ENCODE measurements at regions not wholly inside any gene's neighbourhood (a gene's known extent, or its start where the extent isn't known, plus 50 kb on each side); places are given as distances from the start of the nearest gene placed in this dataset.

DNA sequence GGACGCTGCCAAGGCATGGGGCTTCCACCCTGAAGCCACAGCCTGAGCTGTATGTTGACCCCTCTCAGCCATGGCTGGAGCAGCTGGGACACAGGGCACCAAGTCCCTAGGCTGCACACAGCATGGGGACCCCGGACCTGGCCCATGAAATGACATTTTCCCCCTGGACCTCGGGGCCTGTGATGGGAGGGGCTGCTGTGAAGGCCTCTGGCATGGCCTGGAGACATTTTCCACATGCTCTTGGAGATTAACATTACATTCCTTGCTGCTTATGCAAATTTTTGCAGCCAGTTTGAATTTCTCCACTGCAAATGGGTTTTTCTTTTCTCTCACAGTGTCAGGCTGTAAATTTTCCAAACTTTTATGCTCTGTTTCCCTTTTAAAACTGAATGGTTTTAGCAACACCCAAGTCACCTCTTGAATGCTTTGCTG, 463.6 kb downstream of the ZWINT start:
- no peaks in the 10 kb centered on the region for H3K36me3 ChIP-seq
- no peak overlapping the region for H3K4me3 ChIP-seq (ENCODE audit: low read depth, low read length)
- TF ChIP-seq, protein P1, sequence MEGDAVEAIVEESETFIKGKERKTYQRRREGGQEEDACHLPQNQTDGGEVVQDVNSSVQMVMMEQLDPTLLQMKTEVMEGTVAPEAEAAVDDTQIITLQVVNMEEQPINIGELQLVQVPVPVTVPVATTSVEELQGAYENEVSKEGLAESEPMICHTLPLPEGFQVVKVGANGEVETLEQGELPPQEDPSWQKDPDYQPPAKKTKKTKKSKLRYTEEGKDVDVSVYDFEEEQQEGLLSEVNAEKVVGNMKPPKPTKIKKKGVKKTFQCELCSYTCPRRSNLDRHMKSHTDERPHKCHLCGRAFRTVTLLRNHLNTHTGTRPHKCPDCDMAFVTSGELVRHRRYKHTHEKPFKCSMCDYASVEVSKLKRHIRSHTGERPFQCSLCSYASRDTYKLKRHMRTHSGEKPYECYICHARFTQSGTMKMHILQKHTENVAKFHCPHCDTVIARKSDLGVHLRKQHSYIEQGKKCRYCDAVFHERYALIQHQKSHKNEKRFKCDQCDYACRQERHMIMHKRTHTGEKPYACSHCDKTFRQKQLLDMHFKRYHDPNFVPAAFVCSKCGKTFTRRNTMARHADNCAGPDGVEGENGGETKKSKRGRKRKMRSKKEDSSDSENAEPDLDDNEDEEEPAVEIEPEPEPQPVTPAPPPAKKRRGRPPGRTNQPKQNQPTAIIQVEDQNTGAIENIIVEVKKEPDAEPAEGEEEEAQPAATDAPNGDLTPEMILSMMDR (IDR thresholded peaks at IDR 0.05; ENCODE audit: low read depth, low read length) = no peak
- no peaks in the 10 kb centered on the region for H3K9me3 ChIP-seq (ENCODE audit: severe bottlenecking)
- no peak for DNase-seq
- no peak overlapping the region for H3K27ac ChIP-seq
- H3K27me3 ChIP-seq (ENCODE audit: insufficient read depth, low read depth, severe bottlenecking) = no peaks in the 10 kb centered on the region

DNA sequence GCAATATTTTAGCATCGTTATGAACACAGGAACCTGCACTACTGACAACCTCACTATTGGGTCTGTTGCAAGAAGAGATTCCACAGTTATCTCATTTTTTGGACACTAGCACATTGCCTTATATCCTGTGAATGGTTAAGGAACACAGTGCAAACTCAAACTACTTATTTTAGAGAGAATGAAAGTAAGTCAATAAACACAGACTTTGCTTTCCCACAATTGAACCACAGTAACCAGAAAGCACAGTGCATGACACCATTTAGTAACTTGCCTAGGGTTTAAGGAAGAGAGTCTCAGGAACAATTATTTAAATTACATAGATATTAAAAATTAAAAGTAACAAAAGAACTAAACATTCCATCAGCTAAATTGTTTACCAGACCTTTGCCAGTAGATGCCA, 468.8 kb downstream of the ZWINT start:
- no peak overlapping the region for H3K27ac ChIP-seq
- no peak for DNase-seq
- H3K9me3 ChIP-seq (ENCODE audit: severe bottlenecking) = no peaks in the 10 kb centered on the region
- H3K27me3 ChIP-seq (ENCODE audit: insufficient read depth, low read depth, severe bottlenecking) = no peaks in the 10 kb centered on the region
- no peak overlapping the region for H3K4me3 ChIP-seq (ENCODE audit: low read depth, low read length)
- H3K36me3 ChIP-seq = no peaks in the 10 kb centered on the region
- TF ChIP-seq, protein P1 (IDR thresholded peaks at IDR 0.05; ENCODE audit: low read depth, low read length) = no peak

DNA sequence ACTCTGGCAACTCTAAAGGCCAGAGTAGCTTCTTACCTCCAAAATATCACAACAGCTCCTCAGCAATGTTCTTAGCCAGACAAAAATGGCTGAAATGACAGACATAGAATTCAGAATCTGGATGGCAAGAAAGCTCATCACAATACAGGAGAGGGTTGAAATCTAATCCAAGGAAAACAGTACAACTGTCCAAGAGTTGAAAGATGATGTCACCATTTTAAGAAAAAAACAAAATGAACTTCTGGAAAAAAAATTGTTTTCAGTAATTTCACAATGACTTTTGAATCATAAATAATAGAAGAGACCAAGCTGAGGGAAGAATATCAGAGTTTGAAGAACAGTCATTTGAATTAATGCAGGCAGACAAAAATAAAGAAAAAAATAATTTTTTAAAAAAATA, 479.5 kb downstream of the ZWINT start:
- TF ChIP-seq, protein P1 (IDR thresholded peaks at IDR 0.05; ENCODE audit: low read depth, low read length) = no peak
- no peaks in the 10 kb centered on the region for H3K27me3 ChIP-seq (ENCODE audit: insufficient read depth, low read depth, severe bottlenecking)

DNA sequence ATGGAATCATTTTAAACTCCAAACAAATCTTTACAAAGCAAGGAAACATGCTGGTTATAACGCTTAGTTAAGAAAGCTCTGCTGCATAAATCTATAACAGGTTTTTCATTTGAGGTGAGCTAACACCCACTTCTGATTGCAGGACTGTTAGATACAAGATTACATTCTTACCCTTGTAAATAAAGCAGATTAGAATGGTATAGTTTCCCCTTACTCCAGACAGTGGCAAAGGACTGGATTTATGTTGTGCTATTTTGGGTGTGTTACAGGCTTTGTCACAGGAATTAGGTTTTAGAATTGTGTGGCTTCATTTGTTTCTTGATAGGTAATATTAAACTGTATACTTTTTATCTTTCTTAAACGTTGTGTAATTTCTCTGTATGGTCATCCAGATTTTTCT, 487.6 kb downstream of the ZWINT start:
- H3K36me3 ChIP-seq = no peaks in the 10 kb centered on the region
- H3K9me3 ChIP-seq (ENCODE audit: severe bottlenecking) = no peaks in the 10 kb centered on the region
- no peaks in the 10 kb centered on the region for H3K27me3 ChIP-seq (ENCODE audit: insufficient read depth, low read depth, severe bottlenecking)
- H3K27ac ChIP-seq = no peak overlapping the region
- no peak overlapping the region for H3K4me3 ChIP-seq (ENCODE audit: low read depth, low read length)
- no peak for DNase-seq
- TF ChIP-seq, protein P1 (IDR thresholded peaks at IDR 0.05; ENCODE audit: low read depth, low read length) = no peak

More for the DNA sequence above, 479.5 kb downstream of the ZWINT start:
- DNase-seq = no peak
- Histone ChIP-seq H3K27ac (no peak overlapping the region), H3K36me3 (no peaks in the 10 kb centered on the region), H3K9me3 (ENCODE audit: severe bottlenecking) (no peaks in the 10 kb centered on the region), H3K4me3 (ENCODE audit: low read depth, low read length) (no peak overlapping the region)

DNA sequence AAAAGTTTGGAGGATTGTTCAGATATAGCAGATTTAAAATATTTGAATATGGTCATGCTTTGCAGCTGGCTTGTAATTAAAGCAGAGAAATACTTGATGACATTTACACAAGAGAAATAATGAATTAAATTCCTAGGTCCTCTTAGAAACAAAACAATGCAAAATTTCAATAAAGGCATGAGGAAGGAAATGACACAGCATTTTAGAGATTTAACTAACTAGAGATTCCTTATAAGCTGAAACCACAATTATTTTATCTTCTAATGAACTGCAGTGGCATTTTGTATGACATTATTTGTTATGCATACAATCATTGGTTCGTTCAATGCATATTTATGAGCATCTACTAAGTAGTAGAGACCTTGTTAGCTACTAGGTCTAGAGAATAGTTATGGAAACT, 490.9 kb downstream of the ZWINT start:
- Histone ChIP-seq H3K27me3 (ENCODE audit: insufficient read depth, low read depth, severe bottlenecking) (no peaks in the 10 kb centered on the region), H3K36me3 (no peaks in the 10 kb centered on the region), H3K4me3 (ENCODE audit: low read depth, low read length) (no peak overlapping the region), H3K27ac (no peak overlapping the region), H3K9me3 (ENCODE audit: severe bottlenecking) (no peaks in the 10 kb centered on the region)
- DNase-seq = no peak
- TF ChIP-seq, protein P1 (IDR thresholded peaks at IDR 0.05; ENCODE audit: low read depth, low read length) = no peak

DNA sequence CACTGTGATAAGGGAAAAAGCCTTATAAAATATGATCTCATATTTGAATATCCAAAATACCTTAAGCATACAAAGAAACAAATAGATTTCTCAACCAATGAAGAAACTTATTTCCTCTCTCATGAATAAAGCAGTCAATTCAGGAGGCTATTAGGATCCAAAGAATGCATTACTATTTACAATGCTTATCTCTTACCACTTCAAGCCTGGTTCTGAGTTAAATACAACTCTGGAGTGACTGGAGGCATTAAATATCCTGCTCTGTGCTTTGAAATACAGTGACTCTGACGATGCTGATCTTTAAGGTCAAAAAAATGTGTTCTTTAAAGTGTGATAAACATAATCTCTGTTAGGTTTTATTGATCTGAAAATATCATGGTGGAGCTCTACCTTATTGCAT, 493.2 kb downstream of the ZWINT start:
- Histone ChIP-seq H3K27me3 (ENCODE audit: insufficient read depth, low read depth, severe bottlenecking) (no peaks in the 10 kb centered on the region), H3K4me3 (ENCODE audit: low read depth, low read length) (no peak overlapping the region), H3K27ac (no peak overlapping the region), H3K36me3 (no peaks in the 10 kb centered on the region), H3K9me3 (ENCODE audit: severe bottlenecking) (no peaks in the 10 kb centered on the region)
- DNase-seq = no peak
- TF ChIP-seq, protein P1 (IDR thresholded peaks at IDR 0.05; ENCODE audit: low read depth, low read length) = no peak
